BJ (cell line): ENCODE measurements at regions not wholly inside any gene's neighbourhood (a gene's known extent, or its start where the extent isn't known, plus 50 kb on each side); places are given as distances from the start of the nearest gene placed in this dataset.

Source experiments
- CTCF ChIA-PET: fragments of 350-600 bp; formaldehyde crosslinking; extraction: SDS; loops from one replicate; lab custom pipeline; 2021; ENCODE audit warnings: antibody characterized with exemption, inconsistent platforms; lab: Yijun Ruan, JAX
- POLR2A ChIA-PET: fragments of 300-600 bp; sonication (Branson Sonifier 250); formaldehyde crosslinking; extraction: SDS; loops from one replicate; lab custom pipeline; 2021; ENCODE audit warnings: antibody characterized with exemption; lab: Charles Lee
- DNase-seq: peaks from one replicate; pipeline ENCODE4 v3.0.0-alpha.2; 2011; ENCODE audit warnings: low read depth
- H3K27me3 ChIP-seq: 2 replicates; pipeline ENCODE4 v1.6.0; 2011; ENCODE audit warnings: low read length; ENCODE audit not compliant: control insufficient read depth, insufficient read depth
- H3K36me3 ChIP-seq: 2 replicates; pipeline ENCODE4 v1.5.1; 2011; ENCODE audit warnings: low read length; ENCODE audit not compliant: control insufficient read depth, insufficient read depth
- H3K4me3 ChIP-seq: 2 replicates; pipeline ENCODE4 v1.5.1; 2011; ENCODE audit warnings: low read depth, mild to moderate bottlenecking, control low read depth, low read length
- CTCF ChIP-seq: IDR thresholded peaks from 2 replicates; pipeline ENCODE4 v1.5.1; 2011; ENCODE audit warnings: low read depth, mild to moderate bottlenecking, control low read depth, inconsistent platforms, low read length, moderate library complexity; ENCODE audit not compliant: insufficient read depth

GRCh38 chr15:95676500-95676899, 654.0 kb upstream of the NR2F2 start:
- Histone ChIP-seq H3K27me3 (no peaks in the 10 kb centered on the region), H3K36me3 (no peaks in the 10 kb centered on the region), H3K4me3 (no peak overlapping the region)
- no peak for TF ChIP-seq CTCF
- POLR2A ChIA-PET = no interaction called here
- CTCF ChIA-PET = interaction anchor here (1.2 to 1.3 kb wide), 2 partner anchors 14 to 208 kb away, joined by 3 read pairs; no protein-coding TSS in a partner anchor
- no peak for DNase-seq

- DNase-seq = no peak
- POLR2A ChIA-PET = no interaction called here
- CTCF ChIA-PET = no interaction called here
- Histone ChIP-seq H3K36me3 (no peaks in the 10 kb centered on the region), H3K27me3 (no peaks in the 10 kb centered on the region), H3K4me3 (no peak overlapping the region)
- TF ChIP-seq CTCF = no peak
These were observed 650.5 kb upstream of the NR2F2 start for GRCh38 chr15:95679847-95680582.

- TF ChIP-seq CTCF = no peak
- Histone ChIP-seq H3K36me3 (no peaks in the 10 kb centered on the region), H3K27me3 (no peaks in the 10 kb centered on the region), H3K4me3 (no peak overlapping the region)
- ChIA-PET POLR2A (no interaction called here), CTCF (no interaction called here)
- DNase-seq = no peak
These were observed 649.8 kb upstream of the NR2F2 start for GRCh38 chr15:95680728-95681127.

DNA sequence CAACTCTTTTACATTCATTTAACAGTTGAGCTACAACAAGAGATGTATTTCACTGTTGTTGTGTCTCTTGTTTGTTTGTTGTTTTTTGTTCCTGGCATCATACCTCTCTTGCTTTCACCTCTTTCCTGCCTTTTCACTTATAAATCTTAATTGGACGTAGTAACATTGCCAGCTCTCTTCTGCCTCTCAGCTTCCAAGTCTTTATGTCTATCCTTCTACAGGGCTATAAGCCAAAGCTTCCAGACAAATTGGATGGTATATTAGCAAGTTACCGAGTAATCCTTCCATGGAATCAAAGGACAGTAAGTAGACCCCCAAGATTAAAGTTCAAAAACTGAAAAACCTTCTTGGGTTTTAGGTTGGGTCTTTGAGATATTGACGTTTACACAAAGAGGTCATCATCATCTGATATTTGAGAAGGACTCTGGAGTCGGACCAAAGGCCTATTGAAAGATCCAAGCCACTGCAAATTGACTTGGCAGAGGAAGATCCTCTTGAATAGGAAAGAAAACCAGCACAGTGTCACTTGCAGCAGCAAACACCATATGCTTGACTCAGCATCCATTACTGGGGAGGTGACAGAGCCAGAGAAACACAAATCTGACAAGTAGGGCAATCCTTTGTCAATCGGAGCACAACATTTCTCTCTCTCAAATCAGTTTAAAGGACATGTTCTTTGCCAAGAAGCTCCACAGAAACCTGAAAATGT, 648.5 kb upstream of the NR2F2 start:
- TF ChIP-seq CTCF = no peak
- H3K36me3 ChIP-seq = no peaks in the 10 kb centered on the region
- CTCF ChIA-PET = no interaction called here
- POLR2A ChIA-PET = no interaction called here
- H3K4me3 ChIP-seq = no peak overlapping the region
- DNase-seq = no peak
- no peaks in the 10 kb centered on the region for H3K27me3 ChIP-seq

DNA sequence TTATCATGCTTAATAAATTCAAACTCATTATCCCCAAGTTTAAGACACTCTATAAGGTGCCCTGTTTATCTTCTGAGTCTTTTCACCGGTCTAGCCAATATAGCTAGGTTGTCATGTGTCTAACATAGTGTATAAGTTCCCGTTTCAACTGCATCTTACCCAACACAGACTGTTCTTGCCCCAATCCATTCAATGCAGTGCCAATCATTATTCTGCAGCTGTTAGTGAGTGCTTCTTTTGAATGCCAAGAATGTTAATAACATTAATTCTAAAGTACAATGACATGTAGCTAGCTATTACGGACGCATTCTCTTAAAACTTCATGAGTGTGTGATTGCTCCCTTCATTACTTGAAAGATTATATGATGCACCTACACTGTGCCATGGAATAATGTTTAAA, 646.4 kb upstream of the NR2F2 start:
- H3K4me3 ChIP-seq = no peak overlapping the region
- ChIA-PET POLR2A (no interaction called here), CTCF (no interaction called here)
- H3K27me3 ChIP-seq = no peaks in the 10 kb centered on the region
- DNase-seq = no peak
- no peaks in the 10 kb centered on the region for H3K36me3 ChIP-seq
- TF ChIP-seq CTCF = no peak
